GM19395 (cell line): ENCODE measurements at regions not wholly inside any gene's neighbourhood (a gene's known extent, or its start where the extent isn't known, plus 50 kb on each side); places are given as distances from the start of the nearest gene placed in this dataset.

Source experiments
- ATAC-seq: cut with Tn5 transposase; IDR thresholded peaks from one replicate; pipeline ENCODE4 v1.9.1; 2021; ENCODE audit warnings: mild to moderate bottlenecking, moderate library complexity; ENCODE audit not compliant: unreplicated experiment

DNA sequence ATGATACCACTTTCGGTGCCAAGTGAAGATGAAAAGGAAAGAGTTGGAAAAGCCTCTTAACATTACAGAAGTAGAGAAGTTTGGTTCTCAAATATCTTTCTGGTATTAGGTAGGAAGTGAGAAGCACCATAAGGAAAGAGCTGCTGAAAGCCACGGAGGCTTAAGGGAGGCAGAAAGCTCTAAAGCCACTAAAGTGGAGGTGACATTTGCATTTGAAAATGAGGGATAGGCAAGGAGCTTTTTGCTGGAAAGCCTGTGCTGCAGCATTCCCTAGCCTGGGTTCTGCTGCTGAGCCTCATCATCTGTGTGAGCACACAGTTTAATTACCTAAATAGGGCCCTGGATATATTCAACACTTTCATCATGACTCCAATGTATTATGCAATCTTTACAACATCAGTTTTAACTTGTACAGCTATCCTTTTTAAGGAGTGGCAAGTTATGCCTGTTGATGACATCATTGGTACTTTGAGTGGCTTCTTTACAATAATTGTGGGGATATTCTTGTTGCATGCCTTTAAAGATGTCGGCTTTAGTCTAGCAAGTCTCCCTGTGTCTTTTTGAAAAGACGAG lies 315.4 kb downstream of the RBM26 start:
- no peak for ATAC-seq

DNA sequence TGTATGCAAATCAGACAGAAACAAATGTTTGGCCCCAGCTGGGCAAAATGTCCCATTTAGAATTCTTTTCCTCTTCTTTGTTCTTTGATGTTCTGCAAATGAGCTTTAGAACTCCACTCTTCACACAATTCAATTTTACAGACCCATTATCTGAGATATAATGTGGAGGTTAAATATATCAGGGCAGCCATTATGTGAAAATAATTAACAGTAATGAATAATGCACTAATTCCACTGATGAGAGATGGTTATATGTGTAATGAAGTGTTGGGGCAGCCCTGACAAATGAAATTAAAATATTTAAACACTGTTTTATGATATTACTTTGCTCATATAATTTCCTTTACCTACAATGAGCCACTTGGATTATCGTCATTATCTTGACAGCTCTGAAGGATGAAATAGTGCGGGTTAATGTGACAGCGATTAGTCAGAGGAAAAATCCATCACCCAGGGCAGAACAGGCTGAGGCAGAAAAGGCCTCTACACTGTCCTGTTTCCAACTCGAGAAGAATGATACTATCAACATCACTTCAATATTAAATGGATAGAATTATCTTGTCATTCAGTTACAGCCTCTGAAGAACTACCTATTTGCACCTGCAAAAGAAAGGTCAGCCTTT lies 321.1 kb downstream of the RBM26 start:
- ATAC-seq = no peak

DNA sequence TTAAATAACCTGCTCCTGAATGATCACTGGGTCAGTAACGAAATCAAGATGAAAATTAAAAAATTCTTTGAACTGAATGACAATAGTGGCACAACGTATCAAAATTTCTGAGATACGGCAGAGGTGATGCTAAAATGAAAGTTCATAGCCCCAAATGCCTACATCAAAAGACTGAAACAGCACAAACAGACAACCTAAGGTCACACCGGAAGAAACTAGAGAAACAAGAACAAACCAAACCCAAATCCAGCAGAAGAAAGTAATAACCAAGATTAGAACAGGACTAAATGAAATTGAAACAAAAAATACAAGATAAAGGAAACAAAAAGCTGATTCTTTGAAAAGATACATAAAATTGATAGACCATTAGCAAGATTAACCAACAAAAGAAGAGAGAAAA lies 324.1 kb downstream of the RBM26 start:
- no peak for ATAC-seq

DNA sequence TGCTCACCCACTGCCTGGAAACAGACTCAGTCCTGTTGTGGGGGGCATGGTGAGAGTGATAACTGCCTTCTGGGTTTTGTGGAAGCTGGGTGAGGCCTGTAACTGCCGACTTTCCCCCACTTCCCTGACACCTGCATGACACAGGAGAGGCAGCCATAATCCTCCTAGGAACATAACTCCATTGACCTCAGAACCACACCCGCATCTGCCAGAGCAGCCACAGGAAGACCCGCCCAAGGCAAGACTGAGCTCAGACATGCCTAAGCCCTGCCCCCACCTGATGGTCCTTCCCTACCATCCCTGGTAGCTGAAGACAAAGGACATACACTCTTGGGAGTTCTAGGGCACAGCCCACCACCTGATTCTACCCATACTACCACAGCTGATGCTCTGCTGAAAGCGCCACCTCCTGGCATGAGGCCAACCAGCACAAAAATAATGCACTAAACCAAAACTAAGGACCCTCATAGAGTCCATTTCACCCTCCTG lies 326.7 kb downstream of the RBM26 start:
- no peak for ATAC-seq

- ATAC-seq = no peak
Measured at GRCh38 chr13:79075703-79076102, 330.4 kb downstream of the RBM26 start.

DNA sequence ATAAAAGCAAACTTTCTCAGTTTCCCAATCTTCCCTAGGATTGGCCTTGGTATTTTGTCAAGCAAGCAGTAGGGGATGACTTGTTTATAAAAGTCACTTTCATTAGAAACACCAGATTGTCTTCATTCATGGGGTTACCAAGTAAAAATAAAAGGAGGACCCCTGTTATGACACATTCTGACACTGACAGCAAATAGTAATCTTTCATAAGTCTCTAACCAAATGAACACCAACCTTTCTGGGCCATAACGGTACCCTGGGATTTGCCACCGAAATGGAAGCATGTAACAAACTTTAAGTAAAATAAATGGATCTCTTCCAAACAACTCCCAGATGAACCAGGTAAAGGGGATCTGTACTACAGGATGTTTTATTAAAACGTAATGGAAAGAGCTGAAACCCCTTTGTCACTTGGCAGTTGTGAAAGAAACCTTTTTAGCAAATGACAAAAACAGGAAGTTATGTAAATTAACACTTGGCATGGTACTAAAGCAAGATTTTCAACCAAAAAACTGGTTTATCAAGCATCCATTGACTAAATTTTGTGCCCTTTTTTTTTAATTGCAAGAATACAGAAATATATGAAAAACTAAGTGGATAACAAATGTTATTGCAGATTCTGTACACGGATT lies 335.6 kb downstream of the RBM26 start:
- ATAC-seq = peak; percentile 72

DNA sequence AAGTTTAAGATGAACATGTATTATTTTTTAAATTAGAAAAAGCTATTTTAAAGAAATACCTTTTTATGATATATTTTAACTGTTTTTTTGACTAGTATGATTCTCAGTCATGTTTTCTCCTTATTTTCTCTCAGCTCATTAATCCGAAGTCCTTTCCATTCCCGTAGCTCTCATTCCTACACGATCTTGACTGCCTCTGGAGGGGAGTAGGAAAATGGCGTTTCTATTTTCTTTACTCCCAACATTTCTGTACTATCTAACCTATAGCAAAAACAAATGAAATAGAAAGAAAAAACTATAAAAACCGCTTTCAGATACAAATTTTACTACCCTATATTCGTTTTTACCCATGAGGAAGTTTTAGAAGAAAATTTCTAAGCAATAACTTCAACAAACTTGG lies 343.8 kb downstream of the RBM26 start:
- ATAC-seq = no peak

GRCh38 chr13:79060216-79060615 lies 345.8 kb downstream of the RBM26 start:
- ATAC-seq = no peak

- ATAC-seq = no peak
Measured at GRCh38 chr13:79056706-79057105, 349.3 kb downstream of the RBM26 start.

GRCh38 chr13:79051472-79051871 lies 354.6 kb downstream of the RBM26 start:
- ATAC-seq = no peak

GRCh38 chr13:79044415-79044814 lies 361.6 kb downstream of the RBM26 start:
- no peak for ATAC-seq

- no peak for ATAC-seq
Measured at GRCh38 chr13:79043208-79043607, 362.8 kb downstream of the RBM26 start.

GRCh38 chr13:79037197-79037596 lies 368.9 kb downstream of the RBM26 start:
- ATAC-seq = no peak

- ATAC-seq = no peak
Measured at GRCh38 chr13:79034341-79034740, 371.7 kb downstream of the RBM26 start.

DNA sequence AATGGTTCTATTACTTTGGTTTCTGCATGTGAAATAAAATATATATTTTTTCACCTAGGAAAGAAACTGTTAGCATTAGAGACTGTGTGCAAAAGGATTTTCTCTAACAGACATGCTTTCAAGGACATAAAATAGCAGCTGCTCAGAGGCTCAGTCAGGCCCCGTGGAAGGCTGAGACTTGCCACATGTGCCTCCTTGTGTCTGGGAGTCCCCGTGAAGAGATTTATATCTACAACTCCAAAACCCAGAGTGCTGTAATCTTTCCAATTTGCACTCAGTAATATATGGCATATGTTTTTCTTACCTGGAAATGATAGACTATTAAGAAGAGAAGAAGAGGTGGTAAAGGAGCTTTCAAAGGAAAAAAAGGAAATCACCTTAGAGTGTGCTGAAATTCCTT lies 371.6 kb upstream of the OBI1 start:
- ATAC-seq = no peak

DNA sequence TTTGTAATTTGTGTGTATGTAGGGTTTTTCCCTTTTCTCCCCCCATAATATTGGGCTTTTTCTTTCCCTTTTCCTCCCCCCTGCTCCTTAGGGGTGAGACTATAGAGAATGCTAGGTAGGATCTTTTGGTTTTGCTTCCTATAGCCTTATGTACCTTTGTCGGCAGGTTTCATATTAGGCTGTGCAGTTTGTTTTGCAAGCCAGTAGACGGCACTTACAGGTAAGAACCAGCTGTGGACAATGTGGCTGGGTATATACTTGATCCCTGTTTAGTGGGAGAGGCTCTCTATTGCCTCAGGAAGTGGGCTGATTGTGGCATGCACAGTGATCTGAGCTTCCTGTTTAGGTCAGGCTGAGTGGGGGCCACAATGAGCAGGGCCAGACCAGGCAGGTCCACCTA lies 359.2 kb upstream of the OBI1 start:
- no peak for ATAC-seq

GRCh38 chr13:79011179-79011578 lies 352.2 kb upstream of the OBI1 start:
- peak; percentile 69 for ATAC-seq

- ATAC-seq = no peak
Measured at GRCh38 chr13:79003989-79004898, 345.3 kb upstream of the OBI1 start.

- ATAC-seq = no peak
Measured at GRCh38 chr13:78999494-78999893, 340.5 kb upstream of the OBI1 start.

GRCh38 chr13:78998630-78999315 lies 339.8 kb upstream of the OBI1 start:
- no peak for ATAC-seq
